NT2/D1 (cell line): ENCODE measurements at regions not wholly inside any gene's neighbourhood (a gene's known extent, or its start where the extent isn't known, plus 50 kb on each side); places are given as distances from the start of the nearest gene placed in this dataset.

Experiments used
- DNase-seq: peaks from one replicate; pipeline ENCODE4 v3.0.0-alpha.2; 2011; ENCODE audit warnings: low read depth, low spot score
- H3K27me3 ChIP-seq: 2 replicates; pipeline ENCODE4 v1.6.0; 2011; ENCODE audit warnings: mild to moderate bottlenecking; ENCODE audit not compliant: insufficient read length, insufficient read depth
- H3K36me3 ChIP-seq: 2 replicates; pipeline ENCODE4 v1.6.1; 2011; ENCODE audit warnings: mild to moderate bottlenecking, low read length, mixed read lengths; ENCODE audit not compliant: insufficient read depth, insufficient read length
- H3K4me1 ChIP-seq: 2 replicates; pipeline ENCODE4 v1.5.1; 2011; ENCODE audit not compliant: insufficient read depth, insufficient read length
- H3K4me3 ChIP-seq: 2 replicates; pipeline ENCODE4 v1.5.1; 2011; ENCODE audit warnings: low read depth; ENCODE audit not compliant: insufficient read length
- H3K9ac ChIP-seq: 2 replicates; pipeline ENCODE4 v1.6.0; 2011; ENCODE audit warnings: low read depth; ENCODE audit not compliant: insufficient read length
- H3K9me3 ChIP-seq: 2 replicates; pipeline ENCODE4 v1.5.1; 2011; ENCODE audit warnings: mild to moderate bottlenecking, low read length; ENCODE audit not compliant: insufficient read depth
- SUZ12 ChIP-seq: IDR thresholded peaks from 2 replicates; pipeline ENCODE4 v1.6.1; 2011; ENCODE audit not compliant: insufficient read length, insufficient read depth; ENCODE audit errors: extremely low read depth
- YY1 ChIP-seq: IDR thresholded peaks from 2 replicates; pipeline ENCODE4 v1.6.1; 2011; ENCODE audit not compliant: insufficient read length, insufficient read depth
- ZNF274 ChIP-seq: IDR thresholded peaks from 2 replicates; pipeline ENCODE4 v1.6.1; 2011; ENCODE audit warnings: mild to moderate bottlenecking, low read depth, low read length

DNA sequence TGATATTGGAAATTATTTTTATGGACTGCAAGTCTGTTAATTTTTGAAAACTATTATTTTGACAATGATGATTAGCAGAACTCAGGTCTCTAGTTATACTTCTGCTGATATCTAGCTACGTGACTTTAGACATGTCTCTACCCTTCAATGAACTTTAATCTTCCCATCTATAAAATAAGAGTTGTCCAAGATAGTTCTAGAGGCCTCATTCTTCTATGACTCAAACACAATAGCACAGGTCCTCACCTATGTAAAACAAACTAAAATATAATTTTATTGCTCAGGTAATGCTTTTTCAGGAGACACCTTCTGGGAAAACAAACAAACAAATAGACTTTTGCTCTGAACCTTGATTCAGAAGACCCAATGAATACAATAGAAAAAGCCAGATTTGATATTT is 544.4 kb upstream of the SETBP1 start:
- H3K9me3 ChIP-seq = 0 out of 2 replicates have a peak, but pooled peaks cover 10% of the 10 kb centered on the region
- no peak overlapping the region for H3K9ac ChIP-seq
- H3K4me1 ChIP-seq = no peaks in the 10 kb centered on the region
- H3K4me3 ChIP-seq = no peak overlapping the region
- TF ChIP-seq ZNF274 = no peak
- TF ChIP-seq YY1 = no peak
- TF ChIP-seq SUZ12 = no peak
- no peaks in the 10 kb centered on the region for H3K36me3 ChIP-seq
- H3K27me3 ChIP-seq = no peaks in the 10 kb centered on the region
- DNase-seq = no peak

DNA sequence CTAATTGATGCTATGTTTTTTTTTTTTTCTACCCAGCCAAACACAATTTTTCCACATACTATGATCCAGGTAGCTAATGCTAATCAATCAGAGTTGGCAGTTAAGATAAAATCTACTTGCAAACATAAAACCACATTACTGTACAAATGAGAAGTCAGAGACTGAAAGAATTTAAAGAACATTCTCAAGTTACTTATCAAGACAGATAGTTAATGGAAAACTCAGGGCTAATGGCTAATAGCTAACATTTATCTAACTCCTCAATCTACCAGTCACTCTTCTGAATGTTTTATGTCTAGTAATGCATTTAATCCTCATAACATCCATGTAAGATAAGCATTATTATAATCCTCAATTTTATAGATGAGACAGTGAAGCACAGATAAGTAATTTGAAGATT is 537.6 kb upstream of the SETBP1 start:
- H3K27me3 ChIP-seq = no peaks in the 10 kb centered on the region
- H3K9me3 ChIP-seq = 0 out of 2 replicates have a peak, but pooled peaks cover 1% of the 10 kb centered on the region
- H3K9ac ChIP-seq = no peak overlapping the region
- no peaks in the 10 kb centered on the region for H3K36me3 ChIP-seq
- H3K4me3 ChIP-seq = no peak overlapping the region
- no peak for TF ChIP-seq ZNF274
- no peak for TF ChIP-seq YY1
- TF ChIP-seq SUZ12 = no peak
- no peak for DNase-seq
- H3K4me1 ChIP-seq = no peaks in the 10 kb centered on the region

DNA sequence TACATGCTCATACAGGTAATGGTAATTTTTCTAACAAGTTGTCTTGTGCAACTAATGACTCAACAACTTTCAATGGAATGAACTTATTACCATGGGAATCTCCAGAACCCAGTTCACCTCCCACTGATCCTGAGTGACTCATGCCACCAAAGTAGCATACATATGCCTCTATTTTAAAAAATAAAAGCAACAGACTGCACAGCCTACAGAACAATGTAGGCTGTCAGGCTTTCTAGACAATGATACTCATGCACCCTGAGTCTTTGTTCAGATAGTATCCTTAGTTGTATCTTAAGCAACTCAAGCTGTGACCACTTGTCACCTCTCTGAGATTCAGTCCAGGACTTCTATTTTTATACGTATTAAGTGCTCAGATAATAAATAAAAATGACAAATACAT is 531.0 kb upstream of the SETBP1 start:
- Histone ChIP-seq H3K9me3 (no peaks in the 10 kb centered on the region), H3K27me3 (no peaks in the 10 kb centered on the region)
- no peak for DNase-seq

DNA sequence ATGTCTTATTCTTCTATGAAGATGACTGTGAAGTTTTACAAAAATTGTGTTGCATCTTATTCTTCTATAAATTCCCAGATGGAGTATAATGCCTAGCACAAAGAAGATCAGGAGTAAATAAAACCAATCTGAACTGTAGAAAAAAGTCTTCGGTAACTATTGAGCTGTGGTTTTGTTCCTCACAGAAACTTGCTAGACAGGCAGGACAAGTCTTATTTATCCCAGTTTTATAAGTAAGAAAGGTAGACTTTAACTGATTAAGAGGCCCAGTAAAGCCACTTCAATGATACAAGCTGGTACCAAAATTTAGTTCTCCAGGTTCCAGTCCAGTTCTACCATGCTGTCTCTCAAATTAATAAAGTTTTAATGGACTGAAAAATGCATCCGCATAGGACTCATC is 526.7 kb upstream of the SETBP1 start:
- H3K4me3 ChIP-seq = no peak overlapping the region
- H3K4me1 ChIP-seq = no peaks in the 10 kb centered on the region
- H3K36me3 ChIP-seq = no peaks in the 10 kb centered on the region
- no peak for DNase-seq
- H3K9ac ChIP-seq = no peak overlapping the region
- no peaks in the 10 kb centered on the region for H3K27me3 ChIP-seq
- TF ChIP-seq SUZ12 = no peak
- TF ChIP-seq YY1 = no peak
- TF ChIP-seq ZNF274 = no peak
- H3K9me3 ChIP-seq = no peaks in the 10 kb centered on the region

More for the DNA sequence above, 531.0 kb upstream of the SETBP1 start:
- Histone ChIP-seq H3K4me1 (no peaks in the 10 kb centered on the region), H3K4me3 (no peak overlapping the region), H3K9ac (no peak overlapping the region), H3K36me3 (no peaks in the 10 kb centered on the region)
- TF ChIP-seq ZNF274 (no peak), SUZ12 (no peak), YY1 (no peak)

DNA sequence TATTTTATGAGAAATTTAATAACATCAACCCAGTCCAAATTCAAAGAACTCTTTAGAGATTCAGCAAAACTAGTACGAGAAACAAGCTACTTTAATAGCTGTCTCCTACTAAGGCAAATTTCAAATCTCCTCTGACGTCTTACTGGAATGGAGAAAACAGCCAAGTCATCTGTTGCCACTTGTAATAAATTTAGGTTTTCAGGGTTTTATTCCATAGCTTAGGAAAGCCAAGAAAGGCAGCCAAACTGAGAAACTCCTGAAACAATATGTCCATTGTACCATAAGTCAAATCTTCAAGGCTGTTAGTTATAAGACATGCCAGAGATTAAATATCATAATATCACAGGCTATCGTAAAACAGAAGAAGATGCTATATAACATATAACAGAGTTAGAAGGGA is 524.6 kb upstream of the SETBP1 start:
- Histone ChIP-seq H3K9me3 (no peaks in the 10 kb centered on the region), H3K9ac (no peak overlapping the region), H3K27me3 (no peaks in the 10 kb centered on the region), H3K36me3 (no peaks in the 10 kb centered on the region), H3K4me1 (no peaks in the 10 kb centered on the region), H3K4me3 (no peak overlapping the region)
- TF ChIP-seq YY1 (no peak), ZNF274 (no peak), SUZ12 (no peak)
- DNase-seq = no peak

DNA sequence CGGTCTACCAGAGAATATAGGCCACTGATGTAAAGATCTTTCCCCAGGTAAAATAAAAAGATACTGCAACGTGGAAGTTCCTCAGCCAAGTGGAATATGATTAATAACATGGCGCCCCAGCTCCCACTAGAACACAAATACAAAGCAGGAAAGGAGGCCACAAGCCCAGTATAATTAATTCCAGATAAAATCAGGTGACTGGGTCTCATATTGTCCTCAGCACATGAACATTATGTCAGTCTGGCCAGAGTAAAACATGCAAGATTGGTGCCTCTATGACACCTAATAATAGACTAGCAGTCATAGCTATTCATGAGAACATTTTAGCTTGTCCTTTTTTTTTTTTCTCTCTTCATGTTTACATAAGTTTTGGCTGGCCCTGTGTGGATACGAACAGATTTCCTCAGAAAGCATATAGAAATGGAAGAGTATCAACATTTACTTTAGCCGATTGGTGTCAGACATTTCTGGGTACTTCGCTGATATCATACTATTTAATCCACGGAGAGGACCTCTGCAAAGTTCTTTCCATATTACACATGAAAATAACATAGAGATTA is 523.8 kb upstream of the SETBP1 start:
- Histone ChIP-seq H3K4me1 (no peaks in the 10 kb centered on the region), H3K9me3 (no peaks in the 10 kb centered on the region), H3K9ac (no peak overlapping the region), H3K27me3 (no peaks in the 10 kb centered on the region), H3K4me3 (no peak overlapping the region), H3K36me3 (no peaks in the 10 kb centered on the region)
- TF ChIP-seq ZNF274 = no peak
- TF ChIP-seq SUZ12 = no peak
- no peak for TF ChIP-seq YY1
- DNase-seq = no peak

DNA sequence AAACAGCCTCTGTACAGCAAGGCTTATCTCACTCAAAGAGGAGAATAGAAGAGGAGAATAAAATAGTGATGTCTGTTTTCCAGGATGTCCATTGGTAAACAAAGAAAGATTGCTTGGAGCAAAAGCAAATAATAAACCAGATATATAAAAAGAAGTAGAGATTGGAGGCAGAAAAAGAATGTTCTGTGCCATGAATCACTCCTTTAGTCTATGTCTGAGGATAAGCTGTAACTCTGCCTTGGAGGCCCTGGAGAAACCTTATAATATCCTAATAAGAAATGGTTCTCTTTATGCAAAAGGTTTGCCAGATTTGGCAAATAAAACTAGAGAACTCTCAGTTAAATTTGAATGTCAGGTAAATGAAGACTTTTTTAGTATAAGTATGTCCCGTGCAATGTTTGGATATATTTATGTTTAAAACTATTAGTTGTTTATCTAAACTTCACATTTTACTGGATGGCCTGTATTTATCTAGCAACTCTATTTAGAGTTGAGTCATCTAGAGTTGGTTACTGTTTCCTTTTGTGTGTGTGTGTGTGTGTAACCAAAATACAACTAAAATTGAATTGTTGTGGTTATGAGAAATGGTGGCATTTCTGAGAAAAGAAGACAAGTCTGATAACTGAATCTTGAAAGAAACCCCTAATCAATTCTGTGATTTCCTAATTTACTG is 510.3 kb upstream of the SETBP1 start:
- no peak for DNase-seq
- H3K9me3 ChIP-seq = no peaks in the 10 kb centered on the region
- H3K9ac ChIP-seq = no peak overlapping the region
- H3K27me3 ChIP-seq = no peaks in the 10 kb centered on the region
- TF ChIP-seq SUZ12 (no peak), YY1 (no peak), ZNF274 (no peak)
- no peaks in the 10 kb centered on the region for H3K36me3 ChIP-seq
- no peaks in the 10 kb centered on the region for H3K4me1 ChIP-seq
- H3K4me3 ChIP-seq = no peak overlapping the region
